CD4-positive, alpha-beta T cell (primary cell): ENCODE measurements at regions not wholly inside any gene's neighbourhood (a gene's known extent, or its start where the extent isn't known, plus 50 kb on each side); places are given as distances from the start of the nearest gene placed in this dataset.

Source experiments
- ATAC-seq: fragments of 200-7000 bp; cut with Tn5 transposase; one replicate; pipeline ENCODE4 v1.10.0; 2022; ENCODE audit warnings: mild to moderate bottlenecking; ENCODE audit not compliant: poor library complexity
- CTCF ChIA-PET: fragments of 350-600 bp; sonication (Branson Sonifier 250); formaldehyde crosslinking; loops from one replicate; lab custom pipeline; 2021; ENCODE audit warnings: antibody characterized with exemption, inconsistent platforms; lab: Charles Lee
- POLR2A ChIA-PET: fragments of 350-600 bp; sonication (Branson Sonifier 250); formaldehyde crosslinking; loops from one replicate; lab custom pipeline; 2021; ENCODE audit warnings: antibody characterized with exemption, inconsistent platforms; lab: Charles Lee
- DNase-seq, 14 experiments: peaks; one replicate each; pipeline ENCODE4 v3.0.0-alpha.2; 2013 to 2020; ENCODE audit warnings: mixed read lengths in 2 of 14
- H3K27ac ChIP-seq, 2 donors: one replicate each; pipeline versions ENCODE4 v1.5.1 to v1.7.0; 2013; ENCODE audit warnings: low read length in 2 of 2, low read depth in 1 of 2, mild to moderate bottlenecking in 1 of 2
- H3K27me3 ChIP-seq, 2 experiments: 1 replicate in 1 of 2; 2 replicates in 1 of 2; pipeline versions ENCODE4 v1.6.1 to v1.7.0; 2013; ENCODE audit warnings: low read length in 2 of 2, control low read depth in 1 of 2, mild to moderate bottlenecking in 1 of 2, moderate library complexity in 1 of 2; ENCODE audit not compliant: insufficient read depth in 2 of 2, control insufficient read depth in 1 of 2
- H3K36me3 ChIP-seq: one replicate; pipeline ENCODE4 v1.6.1; 2013; ENCODE audit warnings: low read length, control low read depth; ENCODE audit not compliant: insufficient read depth
- H3K4me1 ChIP-seq: one replicate; pipeline ENCODE4 v1.6.1; 2013; ENCODE audit warnings: low read length, control low read depth; ENCODE audit not compliant: insufficient read depth
- H3K4me3 ChIP-seq: one replicate; pipeline ENCODE4 v1.5.1; 2013; ENCODE audit warnings: mild to moderate bottlenecking, low read length, moderate library complexity
- H3K9me3 ChIP-seq, 2 experiments: 1 replicate in 1 of 2; 2 replicates in 1 of 2; pipeline versions ENCODE4 v1.6.1 to v1.7.0; 2013; ENCODE audit warnings: low read length in 2 of 2, mild to moderate bottlenecking in 2 of 2, control low read depth in 1 of 2, moderate library complexity in 1 of 2; ENCODE audit not compliant: control insufficient read depth in 1 of 2, insufficient read depth in 1 of 2
- H3K27ac Mint-ChIP-seq: one replicate; pipeline ENCODE4 v1.8.0; 2020; ENCODE audit warnings: mixed read lengths
- H3K27me3 Mint-ChIP-seq: one replicate; pipeline ENCODE4 v1.8.0; 2021; ENCODE audit warnings: mixed read lengths
- H3K36me3 Mint-ChIP-seq: one replicate; pipeline ENCODE4 v1.8.0; 2021; ENCODE audit warnings: low read depth, mixed read lengths
- H3K4me1 Mint-ChIP-seq: one replicate; pipeline ENCODE4 v1.8.0; 2021; ENCODE audit warnings: low read depth, mixed read lengths
- H3K4me3 Mint-ChIP-seq: one replicate; pipeline ENCODE4 v1.8.0; 2020; ENCODE audit warnings: mild to moderate bottlenecking, mixed read lengths
- H3K9me3 Mint-ChIP-seq: one replicate; pipeline ENCODE4 v1.8.0; 2020; ENCODE audit warnings: mixed read lengths
- CTCF ChIP-seq: fragments of 200-600 bp; IDR thresholded peaks from one replicate; pipeline ENCODE4 v1.8.0; 2022; ENCODE audit warnings: antibody characterized with exemption, mild to moderate bottlenecking
- intact Hi-C, 2 experiments: fragments of 100-400 bp; cut with DNase I in 1 of 2; cut with micrococcal nuclease in 1 of 2; formaldehyde crosslinking; loops; one replicate each; pipeline versions ENCODE4 v1.15.1 to v1.9.0; 2023 to 2025; cut with DNase I, micrococcal nuclease

- Histone ChIP-seq H3K27me3 (no peaks in the 10 kb centered on the region), H3K27ac (no peak overlapping the region), H3K4me3 (no peak overlapping the region), H3K4me1 (no peaks in the 10 kb centered on the region), H3K9me3 (no peaks in the 10 kb centered on the region), H3K36me3 (no peaks in the 10 kb centered on the region)
- Mint-ChIP-seq H3K36me3 (no peaks in the 10 kb centered on the region), H3K27me3 (no peaks in the 10 kb centered on the region), H3K27ac (no peak overlapping the region), H3K4me1 (no peaks in the 10 kb centered on the region), H3K4me3 (no peak overlapping the region), H3K9me3 (peaks cover 2% of the 10 kb centered on the region)
- no peak for DNase-seq
- POLR2A ChIA-PET, result no interaction called here
- TF ChIP-seq CTCF, result no peak
- no peak for ATAC-seq
- CTCF ChIA-PET, result no interaction called here
- intact Hi-C loops, result no loop called here
Measured at GRCh38 chr16:5590416-5590815, 492.8 kb upstream of the EEF2KMT start.

- ChIA-PET POLR2A (no interaction called here), CTCF (no interaction called here)
- DNase-seq, result no peak
- H3K36me3 ChIP-seq, result no peaks in the 10 kb centered on the region
- Mint-ChIP-seq H3K36me3 (no peaks in the 10 kb centered on the region), H3K27me3 (no peaks in the 10 kb centered on the region), H3K4me1 (no peaks in the 10 kb centered on the region), H3K9me3 (peaks cover 2% of the 10 kb centered on the region), H3K27ac (no peak overlapping the region), H3K4me3 (no peak overlapping the region)
- no peak for TF ChIP-seq CTCF
- no peak overlapping the region for H3K27ac ChIP-seq
- no peaks in the 10 kb centered on the region for H3K9me3 ChIP-seq
- no peaks in the 10 kb centered on the region for H3K4me1 ChIP-seq
- no peak overlapping the region for H3K4me3 ChIP-seq
- H3K27me3 ChIP-seq, result no peaks in the 10 kb centered on the region
- no peak for ATAC-seq
- intact Hi-C loops, result no loop called here
Measured at GRCh38 chr16:5589812-5590373, 492.3 kb upstream of the EEF2KMT start.

- Mint-ChIP-seq H3K4me1 (no peaks in the 10 kb centered on the region), H3K27me3 (peaks cover 4% of the 10 kb centered on the region), H3K4me3 (no peak overlapping the region), H3K9me3 (no peaks in the 10 kb centered on the region), H3K27ac (no peak overlapping the region), H3K36me3 (no peaks in the 10 kb centered on the region)
- peaks cover 0 to 4% of the 10 kb centered on the region in 2 experiments for H3K27me3 ChIP-seq
- no peak overlapping the region for H3K4me3 ChIP-seq
- no peak overlapping the region for H3K27ac ChIP-seq
- ATAC-seq (no peak), DNase-seq (no peak)
- TF ChIP-seq CTCF, result no peak
- ChIA-PET CTCF (no interaction called here), POLR2A (no interaction called here)
- H3K36me3 ChIP-seq, result no peaks in the 10 kb centered on the region
- H3K4me1 ChIP-seq, result no peaks in the 10 kb centered on the region
- H3K9me3 ChIP-seq, result peaks cover 0 to 14% of the 10 kb centered on the region in 2 experiments
- intact Hi-C loops, result no loop called here
Measured at GRCh38 chr16:5584109-5584508, 486.5 kb upstream of the EEF2KMT start.
